ENCODE measurements at regions not wholly inside any gene's neighbourhood (a gene's known extent, or its start where the extent isn't known, plus 50 kb on each side); places are given as distances from the start of the nearest gene placed in this dataset.

DNA sequence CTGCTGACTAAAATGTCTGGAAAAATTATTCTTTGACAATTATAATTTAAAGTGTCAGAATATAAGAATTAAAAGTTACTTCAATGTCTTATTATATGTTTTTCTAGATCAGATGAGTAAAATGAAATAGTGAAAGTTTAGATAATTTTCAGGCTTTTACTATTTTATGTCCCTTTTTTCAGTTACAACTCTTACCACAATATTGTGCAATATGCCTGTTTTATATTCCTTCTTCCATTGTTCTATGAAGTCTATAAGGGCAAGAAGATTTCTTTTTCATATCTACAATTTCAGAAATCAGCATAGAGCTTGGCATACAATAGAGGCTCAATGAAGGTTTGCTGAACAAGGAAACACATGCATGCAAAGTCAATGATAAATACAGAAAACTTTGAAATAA, 401.2 kb upstream of the HTR1E start:
- DNase-seq (ENCODE audit: low spot score), result no peak
- no peaks in the 10 kb centered on the region for H3K36me3 ChIP-seq
- H3K27ac ChIP-seq, result no peak overlapping the region
- H3K27me3 ChIP-seq (replicated peaks; ENCODE audit: insufficient read depth), result no peaks in the 10 kb centered on the region
- H3K4me3 ChIP-seq, result no peak overlapping the region
- no peaks in the 10 kb centered on the region for H3K9me3 ChIP-seq
- intact Hi-C loops (cut with DNase I), result no loop called here
- TF ChIP-seq POLR2A (IDR thresholded peaks at IDR 0.05) (no peak), POLR2AphosphoS5 (IDR thresholded peaks at IDR 0.05) (no peak)
- TF ChIP-seq, protein P1, sequence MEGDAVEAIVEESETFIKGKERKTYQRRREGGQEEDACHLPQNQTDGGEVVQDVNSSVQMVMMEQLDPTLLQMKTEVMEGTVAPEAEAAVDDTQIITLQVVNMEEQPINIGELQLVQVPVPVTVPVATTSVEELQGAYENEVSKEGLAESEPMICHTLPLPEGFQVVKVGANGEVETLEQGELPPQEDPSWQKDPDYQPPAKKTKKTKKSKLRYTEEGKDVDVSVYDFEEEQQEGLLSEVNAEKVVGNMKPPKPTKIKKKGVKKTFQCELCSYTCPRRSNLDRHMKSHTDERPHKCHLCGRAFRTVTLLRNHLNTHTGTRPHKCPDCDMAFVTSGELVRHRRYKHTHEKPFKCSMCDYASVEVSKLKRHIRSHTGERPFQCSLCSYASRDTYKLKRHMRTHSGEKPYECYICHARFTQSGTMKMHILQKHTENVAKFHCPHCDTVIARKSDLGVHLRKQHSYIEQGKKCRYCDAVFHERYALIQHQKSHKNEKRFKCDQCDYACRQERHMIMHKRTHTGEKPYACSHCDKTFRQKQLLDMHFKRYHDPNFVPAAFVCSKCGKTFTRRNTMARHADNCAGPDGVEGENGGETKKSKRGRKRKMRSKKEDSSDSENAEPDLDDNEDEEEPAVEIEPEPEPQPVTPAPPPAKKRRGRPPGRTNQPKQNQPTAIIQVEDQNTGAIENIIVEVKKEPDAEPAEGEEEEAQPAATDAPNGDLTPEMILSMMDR (IDR thresholded peaks at IDR 0.05), result no peak
- no peaks in the 10 kb centered on the region for H3K4me1 ChIP-seq (replicated peaks)

DNA sequence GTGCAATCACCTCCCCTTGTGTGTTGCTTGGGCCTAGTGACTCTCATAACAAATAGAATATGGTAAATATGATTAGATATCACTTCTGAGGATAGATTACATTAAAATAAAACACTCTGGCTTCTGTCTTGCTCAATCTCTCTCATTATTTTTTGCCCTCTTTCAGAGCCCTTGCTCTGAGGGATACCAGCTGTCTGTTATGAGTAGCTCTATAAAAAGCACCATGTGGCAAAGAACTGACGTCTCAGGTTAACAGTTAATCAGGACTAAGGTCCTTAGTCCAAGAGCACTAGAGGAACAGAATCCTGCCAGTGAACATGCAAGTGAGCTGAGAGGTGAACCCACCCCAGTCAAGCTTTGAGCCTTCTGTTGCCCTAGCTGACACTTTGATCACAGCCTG, 402.2 kb upstream of the HTR1E start:
- Histone ChIP-seq H3K4me1 (replicated peaks) (no peaks in the 10 kb centered on the region), H3K4me3 (no peak overlapping the region), H3K36me3 (no peaks in the 10 kb centered on the region), H3K27me3 (replicated peaks; ENCODE audit: insufficient read depth) (no peaks in the 10 kb centered on the region), H3K9me3 (no peaks in the 10 kb centered on the region), H3K27ac (no peak overlapping the region)
- intact Hi-C loops (cut with DNase I), result no loop called here
- WGBS, result 36% methylated on average over 1 of the region's 1 CpG
- TF ChIP-seq POLR2AphosphoS5 (IDR thresholded peaks at IDR 0.05) (no peak), POLR2A (IDR thresholded peaks at IDR 0.05) (no peak)
- TF ChIP-seq, protein P1 (IDR thresholded peaks at IDR 0.05), result no peak
- DNase-seq (ENCODE audit: low spot score), result no peak

DNA sequence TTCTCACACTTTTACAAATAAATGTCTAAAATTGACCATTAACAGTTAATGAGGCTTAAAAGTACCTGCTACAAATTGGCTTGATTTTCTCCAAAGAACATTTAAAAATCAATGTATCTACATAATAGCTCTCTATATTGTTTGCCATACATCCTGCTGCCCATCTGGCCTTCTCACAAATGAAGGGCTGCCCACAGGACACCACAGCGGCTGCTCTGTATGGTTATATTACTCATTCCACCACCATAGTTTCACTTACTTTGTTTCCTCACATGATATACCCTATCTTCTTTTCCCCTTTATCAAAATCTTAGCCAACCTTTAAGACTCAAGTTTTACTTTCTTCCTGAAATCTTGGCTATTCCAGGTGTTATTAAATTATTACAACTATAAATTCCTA, 407.7 kb upstream of the HTR1E start:
- H3K27me3 ChIP-seq (replicated peaks; ENCODE audit: insufficient read depth), result no peaks in the 10 kb centered on the region
- WGBS, result 85% methylated on average over 1 of the region's 1 CpG
- no peak overlapping the region for H3K4me3 ChIP-seq
- TF ChIP-seq POLR2AphosphoS5 (IDR thresholded peaks at IDR 0.05) (no peak), POLR2A (IDR thresholded peaks at IDR 0.05) (no peak)
- TF ChIP-seq, protein P1 (IDR thresholded peaks at IDR 0.05), result no peak
- H3K4me1 ChIP-seq (replicated peaks), result no peaks in the 10 kb centered on the region
- no peak overlapping the region for H3K27ac ChIP-seq
- H3K9me3 ChIP-seq, result no peaks in the 10 kb centered on the region
- intact Hi-C loops (cut with DNase I), result no loop called here
- H3K36me3 ChIP-seq, result no peaks in the 10 kb centered on the region
- no peak for DNase-seq (ENCODE audit: low spot score)

DNA sequence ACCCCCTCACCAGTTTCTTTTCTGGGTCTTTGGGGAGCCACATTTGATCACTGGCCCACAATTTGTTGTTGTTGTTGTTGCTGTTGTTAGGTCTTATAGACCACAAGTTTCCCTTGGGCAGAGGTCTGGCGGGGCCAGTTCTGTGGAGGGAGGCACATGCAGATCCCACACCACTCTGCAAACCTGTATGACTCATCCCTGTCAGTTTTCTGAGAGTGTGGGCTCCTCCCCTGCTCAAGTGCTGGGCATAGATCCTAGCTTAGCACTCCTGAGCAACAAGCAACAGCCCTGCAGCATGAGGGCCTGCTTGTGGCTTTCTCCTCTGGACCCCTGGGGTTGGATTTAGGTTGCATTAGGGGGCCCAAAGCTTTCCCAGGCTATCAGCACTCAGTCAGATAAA, 411.1 kb upstream of the HTR1E start:
- WGBS, result 0% methylated on average over 1 of the region's 1 CpG
- intact Hi-C loops (cut with DNase I), result no loop called here

DNA sequence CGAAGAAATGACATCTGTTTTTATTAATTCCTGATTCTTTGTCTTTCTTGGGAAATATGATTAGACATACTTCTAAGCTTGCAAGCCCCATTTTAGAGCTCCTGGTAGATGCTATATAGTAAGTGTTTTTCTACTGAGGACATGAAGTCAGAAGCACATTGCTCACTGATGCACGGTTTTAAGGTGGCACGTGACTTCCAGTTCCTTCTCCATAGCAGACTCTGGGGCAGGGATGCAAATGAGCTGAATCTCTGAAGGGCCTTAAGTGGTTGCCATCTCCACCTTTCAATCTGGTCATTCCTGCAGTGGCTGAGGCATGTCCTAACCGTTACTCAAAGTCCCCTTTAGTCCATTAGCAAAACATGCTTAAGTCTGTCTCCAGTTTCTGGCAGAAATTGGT, 421.2 kb upstream of the HTR1E start:
- H3K36me3 ChIP-seq, result no peaks in the 10 kb centered on the region
- intact Hi-C loops (cut with DNase I), result no loop called here
- H3K27ac ChIP-seq, result no peak overlapping the region
- 79% methylated on average over 4 of the region's 4 CpGs for WGBS
- DNase-seq (ENCODE audit: low spot score), result no peak
- H3K9me3 ChIP-seq, result no peaks in the 10 kb centered on the region
- no peaks in the 10 kb centered on the region for H3K4me1 ChIP-seq (replicated peaks)
- TF ChIP-seq POLR2AphosphoS5 (IDR thresholded peaks at IDR 0.05), result no peak
- TF ChIP-seq POLR2A (IDR thresholded peaks at IDR 0.05), result no peak
- TF ChIP-seq, protein P1 (IDR thresholded peaks at IDR 0.05), result no peak
- no peak overlapping the region for H3K4me3 ChIP-seq
- no peaks in the 10 kb centered on the region for H3K27me3 ChIP-seq (replicated peaks; ENCODE audit: insufficient read depth)

More for the DNA sequence above, 411.1 kb upstream of the HTR1E start:
- DNase-seq (ENCODE audit: low spot score), result no peak
- TF ChIP-seq POLR2AphosphoS5 (IDR thresholded peaks at IDR 0.05) (no peak), POLR2A (IDR thresholded peaks at IDR 0.05) (no peak)
- TF ChIP-seq, protein P1 (IDR thresholded peaks at IDR 0.05), result no peak
- H3K4me3 ChIP-seq, result no peak overlapping the region
- H3K36me3 ChIP-seq, result no peaks in the 10 kb centered on the region
- no peaks in the 10 kb centered on the region for H3K4me1 ChIP-seq (replicated peaks)
- H3K27ac ChIP-seq, result no peak overlapping the region
- no peaks in the 10 kb centered on the region for H3K9me3 ChIP-seq
- no peaks in the 10 kb centered on the region for H3K27me3 ChIP-seq (replicated peaks; ENCODE audit: insufficient read depth)

All from prostate gland (tissue), 2 donors.